ENCODE measurements at regions not wholly inside any gene's neighbourhood (a gene's known extent, or its start where the extent isn't known, plus 50 kb on each side); places are given as distances from the start of the nearest gene placed in this dataset.

DNA sequence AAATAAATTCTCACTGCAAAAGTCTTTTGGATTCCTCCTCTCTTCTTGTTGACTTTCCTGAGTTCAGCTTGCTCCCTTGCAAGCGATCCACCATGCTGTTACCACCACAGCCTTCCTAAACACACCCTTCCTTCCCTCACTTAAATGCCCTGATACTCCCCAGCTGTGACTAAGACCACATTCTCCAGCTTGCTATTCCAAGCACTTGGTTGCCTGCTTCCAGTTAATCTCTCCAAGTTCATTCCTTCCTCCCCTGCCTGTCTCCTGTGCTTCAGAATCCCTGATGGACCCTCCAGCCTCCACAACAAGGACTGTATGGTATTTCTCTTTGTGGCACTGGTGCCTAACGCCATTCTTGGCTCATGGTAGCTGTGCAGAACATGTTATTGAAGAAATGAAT, 603.9 kb upstream of the CADM1 start:
- intact Hi-C loops (cut with DNase I), result no loop called here
- Histone ChIP-seq H3K36me3 (no peaks in the 10 kb centered on the region), H3K4me3 (no peak overlapping the region), H3K27me3 (no peaks in the 10 kb centered on the region), H3K9me3 (no peaks in the 10 kb centered on the region), H3K4me1 (no peaks in the 10 kb centered on the region), H3K27ac (no peak overlapping the region)
- no peak for DNase-seq
- WGBS, 2 donors, result 71% methylated on average over 2 of the region's 2 CpGs
- no peak for TF ChIP-seq POLR2A (IDR thresholded peaks at IDR 0.05)
- TF ChIP-seq POLR2AphosphoS5 (IDR thresholded peaks at IDR 0.05), result no peak
- TF ChIP-seq, protein P1, sequence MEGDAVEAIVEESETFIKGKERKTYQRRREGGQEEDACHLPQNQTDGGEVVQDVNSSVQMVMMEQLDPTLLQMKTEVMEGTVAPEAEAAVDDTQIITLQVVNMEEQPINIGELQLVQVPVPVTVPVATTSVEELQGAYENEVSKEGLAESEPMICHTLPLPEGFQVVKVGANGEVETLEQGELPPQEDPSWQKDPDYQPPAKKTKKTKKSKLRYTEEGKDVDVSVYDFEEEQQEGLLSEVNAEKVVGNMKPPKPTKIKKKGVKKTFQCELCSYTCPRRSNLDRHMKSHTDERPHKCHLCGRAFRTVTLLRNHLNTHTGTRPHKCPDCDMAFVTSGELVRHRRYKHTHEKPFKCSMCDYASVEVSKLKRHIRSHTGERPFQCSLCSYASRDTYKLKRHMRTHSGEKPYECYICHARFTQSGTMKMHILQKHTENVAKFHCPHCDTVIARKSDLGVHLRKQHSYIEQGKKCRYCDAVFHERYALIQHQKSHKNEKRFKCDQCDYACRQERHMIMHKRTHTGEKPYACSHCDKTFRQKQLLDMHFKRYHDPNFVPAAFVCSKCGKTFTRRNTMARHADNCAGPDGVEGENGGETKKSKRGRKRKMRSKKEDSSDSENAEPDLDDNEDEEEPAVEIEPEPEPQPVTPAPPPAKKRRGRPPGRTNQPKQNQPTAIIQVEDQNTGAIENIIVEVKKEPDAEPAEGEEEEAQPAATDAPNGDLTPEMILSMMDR (IDR thresholded peaks at IDR 0.05), result no peak
- no peak for TF ChIP-seq EP300 (IDR thresholded peaks at IDR 0.05)

DNA sequence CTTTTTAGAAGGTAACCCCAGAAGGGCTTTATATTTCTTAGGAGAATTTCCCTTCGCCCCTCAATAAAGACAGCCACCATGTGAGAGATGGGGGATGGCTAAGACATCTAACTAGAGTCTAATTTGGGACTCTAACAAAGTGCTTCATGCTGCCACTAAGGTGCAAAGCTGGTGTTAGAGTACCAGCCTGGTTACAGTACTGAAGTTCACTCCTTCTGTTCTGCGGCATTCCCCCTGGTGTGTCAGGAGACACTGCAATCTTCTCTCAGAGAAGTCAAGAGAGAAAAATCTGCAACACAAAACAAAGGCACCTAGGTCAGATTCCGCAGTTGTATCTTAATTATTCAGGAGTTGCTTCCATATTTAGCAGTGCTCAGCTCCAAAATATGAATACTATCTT, 603.0 kb upstream of the CADM1 start:
- WGBS, 2 donors, result 62 to 82% methylated on average over 3 of the region's 3 CpGs
- TF ChIP-seq POLR2A (IDR thresholded peaks at IDR 0.05) (no peak), POLR2AphosphoS5 (IDR thresholded peaks at IDR 0.05) (no peak), EP300 (IDR thresholded peaks at IDR 0.05) (no peak)
- TF ChIP-seq, protein P1 (IDR thresholded peaks at IDR 0.05), result no peak
- no peaks in the 10 kb centered on the region for H3K36me3 ChIP-seq
- no peaks in the 10 kb centered on the region for H3K27me3 ChIP-seq
- no peak for DNase-seq
- H3K4me3 ChIP-seq, result no peak overlapping the region
- no peak overlapping the region for H3K27ac ChIP-seq
- H3K9me3 ChIP-seq, result no peaks in the 10 kb centered on the region
- H3K4me1 ChIP-seq, result no peaks in the 10 kb centered on the region
- intact Hi-C loops (cut with DNase I), result no loop called here

DNA sequence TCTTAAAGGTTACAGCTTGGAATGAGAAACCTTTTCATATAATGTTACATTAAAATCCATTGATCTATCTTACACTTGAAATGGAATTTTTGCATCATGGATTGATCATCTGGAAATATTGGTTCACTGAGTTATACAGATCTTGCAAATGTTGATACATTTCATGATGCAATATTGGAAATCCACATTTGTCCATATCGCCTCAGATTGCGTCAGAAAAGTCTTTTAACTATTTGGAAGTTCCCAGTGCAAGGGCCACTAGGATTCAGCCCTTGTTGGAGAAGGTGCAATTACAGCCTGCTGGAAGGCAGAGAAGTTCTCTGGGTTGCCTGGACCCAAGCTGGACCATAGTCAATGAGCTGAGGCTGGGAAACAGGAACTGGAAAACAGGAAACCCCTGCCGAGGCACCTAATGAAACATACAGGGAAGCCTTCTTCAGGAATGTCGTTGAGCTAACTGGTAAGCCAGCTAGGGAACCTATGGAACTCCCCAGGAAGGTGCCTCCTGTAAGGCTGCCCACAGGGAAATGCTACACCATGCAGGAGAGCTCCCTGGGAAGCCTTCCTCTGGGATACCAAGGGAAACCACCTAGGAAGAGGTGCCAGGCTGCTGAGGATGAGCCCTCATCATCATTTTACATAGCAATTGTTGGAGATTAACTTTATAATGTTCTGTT, 600.4 kb upstream of the CADM1 start:
- H3K36me3 ChIP-seq, result no peaks in the 10 kb centered on the region
- TF ChIP-seq EP300 (IDR thresholded peaks at IDR 0.05) (no peak), POLR2AphosphoS5 (IDR thresholded peaks at IDR 0.05) (no peak), POLR2A (IDR thresholded peaks at IDR 0.05) (no peak)
- TF ChIP-seq, protein P1 (IDR thresholded peaks at IDR 0.05), result no peak
- 76 to 85% methylated on average over 4 of the region's 4 CpGs for WGBS, 2 donors
- H3K9me3 ChIP-seq, result no peaks in the 10 kb centered on the region
- H3K27ac ChIP-seq, result no peak overlapping the region
- intact Hi-C loops (cut with DNase I), result no loop called here
- no peaks in the 10 kb centered on the region for H3K4me1 ChIP-seq
- no peaks in the 10 kb centered on the region for H3K27me3 ChIP-seq
- no peak for DNase-seq
- no peak overlapping the region for H3K4me3 ChIP-seq

DNA sequence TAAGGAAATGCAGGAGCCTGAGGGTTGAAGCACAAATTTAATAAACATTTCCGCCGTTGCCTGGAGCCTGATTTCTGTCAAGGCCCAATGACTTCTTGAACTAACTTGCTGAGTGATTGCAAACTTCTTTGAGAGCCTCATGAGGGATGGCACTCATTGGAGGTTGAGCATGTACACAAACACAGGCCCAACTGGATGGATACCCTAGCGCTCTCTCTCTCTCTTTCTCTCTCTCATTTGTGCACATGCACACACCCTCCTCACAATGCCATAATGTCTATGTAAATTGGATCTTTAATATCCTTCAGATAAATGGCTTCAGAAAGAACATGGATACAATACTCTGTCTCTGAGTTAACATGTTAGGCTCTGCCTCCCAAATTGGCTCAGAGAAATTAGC, 597.7 kb upstream of the CADM1 start:
- Histone ChIP-seq H3K4me3 (no peak overlapping the region), H3K36me3 (no peaks in the 10 kb centered on the region), H3K27me3 (no peaks in the 10 kb centered on the region), H3K27ac (no peak overlapping the region), H3K4me1 (no peaks in the 10 kb centered on the region), H3K9me3 (no peaks in the 10 kb centered on the region)
- DNase-seq, result no peak
- intact Hi-C loops (cut with DNase I), result no loop called here
- WGBS, 2 donors, result 83 to 91% methylated on average over 3 of the region's 3 CpGs
- TF ChIP-seq, protein P1 (IDR thresholded peaks at IDR 0.05), result no peak
- TF ChIP-seq POLR2A (IDR thresholded peaks at IDR 0.05) (no peak), POLR2AphosphoS5 (IDR thresholded peaks at IDR 0.05) (no peak), EP300 (IDR thresholded peaks at IDR 0.05) (no peak)

DNA sequence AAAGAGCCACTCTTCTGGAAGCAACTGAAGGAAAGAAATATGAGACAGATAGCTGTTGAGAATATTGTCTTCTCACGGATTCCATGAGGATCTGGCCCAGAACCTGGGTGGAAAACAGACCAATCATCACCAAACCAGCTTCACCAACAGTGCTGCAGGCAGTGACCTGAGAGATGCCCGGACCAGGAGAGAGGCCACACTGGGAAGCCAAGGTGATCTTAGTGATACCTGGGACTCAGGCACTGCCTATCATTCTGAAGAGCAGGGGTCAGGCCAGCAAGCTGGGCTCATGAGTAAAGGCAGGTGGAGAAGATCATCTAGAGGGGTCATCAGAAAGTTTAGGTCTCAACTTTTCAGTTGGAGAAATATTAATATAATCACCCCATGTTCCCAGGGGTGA, 595.8 kb upstream of the CADM1 start:
- 78 to 90% methylated on average over 2 of the region's 2 CpGs for WGBS, 2 donors
- Histone ChIP-seq H3K4me1 (peaks cover 0 to 7% (median 2%) of the 10 kb centered on the region in 4 donors), H3K4me3 (no peak overlapping the region), H3K27ac (no peak overlapping the region), H3K9me3 (no peaks in the 10 kb centered on the region), H3K27me3 (peaks cover 0 to 4% (median 0%) of the 10 kb centered on the region in 3 donors), H3K36me3 (no peaks in the 10 kb centered on the region)
- no peak for DNase-seq
- TF ChIP-seq, protein P1 (IDR thresholded peaks at IDR 0.05), result no peak
- no peak for TF ChIP-seq POLR2A (IDR thresholded peaks at IDR 0.05)
- TF ChIP-seq POLR2AphosphoS5 (IDR thresholded peaks at IDR 0.05), result no peak
- TF ChIP-seq EP300 (IDR thresholded peaks at IDR 0.05), result no peak
- intact Hi-C loops (cut with DNase I), result no loop called here
